ENCODE measurements at regions not wholly inside any gene's neighbourhood (a gene's known extent, or its start where the extent isn't known, plus 50 kb on each side); places are given as distances from the start of the nearest gene placed in this dataset.

DNA sequence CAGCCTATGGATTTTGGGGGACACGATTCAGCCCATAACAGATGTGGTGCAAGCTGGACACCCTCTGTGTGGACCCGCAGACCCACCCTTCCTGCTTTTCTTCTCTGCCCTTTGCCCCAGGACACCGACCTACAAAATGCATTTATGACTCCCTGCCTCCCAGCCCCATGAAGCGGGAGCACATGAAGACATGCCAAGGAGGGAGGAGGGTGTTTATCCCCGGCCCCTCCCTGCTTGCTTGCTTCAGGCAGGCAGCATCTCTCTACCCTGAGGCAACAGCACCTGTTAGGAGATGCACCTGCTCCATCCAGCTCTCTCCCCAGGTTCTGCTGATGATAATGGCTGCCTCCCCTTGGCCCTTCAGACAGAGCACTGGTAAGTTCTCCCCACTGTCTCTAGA is 187.5 kb downstream of the PSMG1 start:
- TF ChIP-seq, protein P1, sequence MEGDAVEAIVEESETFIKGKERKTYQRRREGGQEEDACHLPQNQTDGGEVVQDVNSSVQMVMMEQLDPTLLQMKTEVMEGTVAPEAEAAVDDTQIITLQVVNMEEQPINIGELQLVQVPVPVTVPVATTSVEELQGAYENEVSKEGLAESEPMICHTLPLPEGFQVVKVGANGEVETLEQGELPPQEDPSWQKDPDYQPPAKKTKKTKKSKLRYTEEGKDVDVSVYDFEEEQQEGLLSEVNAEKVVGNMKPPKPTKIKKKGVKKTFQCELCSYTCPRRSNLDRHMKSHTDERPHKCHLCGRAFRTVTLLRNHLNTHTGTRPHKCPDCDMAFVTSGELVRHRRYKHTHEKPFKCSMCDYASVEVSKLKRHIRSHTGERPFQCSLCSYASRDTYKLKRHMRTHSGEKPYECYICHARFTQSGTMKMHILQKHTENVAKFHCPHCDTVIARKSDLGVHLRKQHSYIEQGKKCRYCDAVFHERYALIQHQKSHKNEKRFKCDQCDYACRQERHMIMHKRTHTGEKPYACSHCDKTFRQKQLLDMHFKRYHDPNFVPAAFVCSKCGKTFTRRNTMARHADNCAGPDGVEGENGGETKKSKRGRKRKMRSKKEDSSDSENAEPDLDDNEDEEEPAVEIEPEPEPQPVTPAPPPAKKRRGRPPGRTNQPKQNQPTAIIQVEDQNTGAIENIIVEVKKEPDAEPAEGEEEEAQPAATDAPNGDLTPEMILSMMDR (conservative IDR thresholded peaks at IDR 0.05; ENCODE audit: low read depth in 2 of 2), result no peak
- TF ChIP-seq CREB1 (CRISPR knock-in tag; IDR thresholded peaks at IDR 0.05; ENCODE audit: low read depth) (no peak), JUNB (IDR thresholded peaks at IDR 0.05; ENCODE audit: unreplicated experiment) (no peak), POLR2AphosphoS5 (IDR thresholded peaks at IDR 0.05; ENCODE audit: low read depth) (no peak), EZH2 (IDR thresholded peaks at IDR 0.05; ENCODE audit: low read depth, unreplicated experiment) (no peak), EZH2phosphoT487 (IDR thresholded peaks at IDR 0.05; ENCODE audit: unreplicated experiment) (no peak), ZNF114 (CRISPR knock-in tag; IDR thresholded peaks at IDR 0.05) (no peak), STAT1 (IDR thresholded peaks at IDR 0.05; ENCODE audit: unreplicated experiment) (no peak)
- TF ChIP-seq, protein P2, sequence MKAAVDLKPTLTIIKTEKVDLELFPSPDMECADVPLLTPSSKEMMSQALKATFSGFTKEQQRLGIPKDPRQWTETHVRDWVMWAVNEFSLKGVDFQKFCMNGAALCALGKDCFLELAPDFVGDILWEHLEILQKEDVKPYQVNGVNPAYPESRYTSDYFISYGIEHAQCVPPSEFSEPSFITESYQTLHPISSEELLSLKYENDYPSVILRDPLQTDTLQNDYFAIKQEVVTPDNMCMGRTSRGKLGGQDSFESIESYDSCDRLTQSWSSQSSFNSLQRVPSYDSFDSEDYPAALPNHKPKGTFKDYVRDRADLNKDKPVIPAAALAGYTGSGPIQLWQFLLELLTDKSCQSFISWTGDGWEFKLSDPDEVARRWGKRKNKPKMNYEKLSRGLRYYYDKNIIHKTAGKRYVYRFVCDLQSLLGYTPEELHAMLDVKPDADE (IDR thresholded peaks at IDR 0.05), result no peak
